ENCODE measurements at regions not wholly inside any gene's neighbourhood (a gene's known extent, or its start where the extent isn't known, plus 50 kb on each side); places are given as distances from the start of the nearest gene placed in this dataset.

DNA sequence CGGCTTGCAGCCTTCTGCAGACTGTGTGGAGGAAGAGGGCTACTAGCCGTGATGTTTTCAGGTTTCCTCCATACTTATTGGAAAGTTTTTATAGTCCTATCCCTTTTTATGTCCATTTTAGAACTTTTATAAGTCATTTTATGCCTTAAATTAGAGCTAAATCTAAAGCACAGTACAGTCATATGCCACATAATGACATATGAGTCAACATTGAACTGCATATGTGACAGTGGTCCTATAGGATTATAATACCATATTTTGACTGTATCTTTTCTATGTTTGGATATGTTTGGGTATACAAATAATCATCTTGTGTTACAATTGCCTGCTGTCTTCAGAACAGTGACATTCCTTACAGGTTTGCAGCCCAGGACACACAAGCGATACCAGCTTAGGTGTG, 200.2 kb downstream of the SPRY1 start:
- no peak for TF ChIP-seq EZH2 (IDR thresholded peaks at IDR 0.05; ENCODE audit: insufficient read depth, low read length)
- no peak for TF ChIP-seq CTCF (IDR thresholded peaks at IDR 0.05; ENCODE audit: insufficient read depth, low read depth, low read length)
